Liver (tissue), 8 donors: ENCODE measurements at regions not wholly inside any gene's neighbourhood (a gene's known extent, or its start where the extent isn't known, plus 50 kb on each side); places are given as distances from the start of the nearest gene placed in this dataset.

Experiments used
- DNase-seq: peaks from one replicate; pipeline ENCODE4 v3.0.0-alpha.2; 2017; ENCODE audit warnings: low spot score
- H3K27ac ChIP-seq, 2 donors: one replicate each; pipeline ENCODE4 v1.7.0; 2013; ENCODE audit warnings: inconsistent platforms in 2 of 2, low read length in 2 of 2, control low read depth in 1 of 2, low read depth in 1 of 2, mild to moderate bottlenecking in 1 of 2
- H3K27me3 ChIP-seq, 4 donors: one replicate each; pipeline versions ENCODE4 v1.6.1 to v1.7.0; 2013; ENCODE audit warnings: low read length in 3 of 4, inconsistent platforms in 1 of 4, mild to moderate bottlenecking in 1 of 4, moderate library complexity in 1 of 4; ENCODE audit not compliant: control insufficient read depth in 4 of 4, insufficient read depth in 4 of 4
- H3K36me3 ChIP-seq, 4 donors: one replicate each; pipeline versions ENCODE4 v1.6.1 to v1.7.0; 2013; ENCODE audit warnings: low read length in 3 of 4, mild to moderate bottlenecking in 3 of 4, low read depth in 1 of 4, moderate library complexity in 1 of 4; ENCODE audit not compliant: control insufficient read depth in 4 of 4, insufficient read depth in 3 of 4
- H3K4me1 ChIP-seq, 4 donors: one replicate each; pipeline versions ENCODE4 v1.6.1 to v1.7.0; 2013; ENCODE audit warnings: low read length in 3 of 4, mild to moderate bottlenecking in 3 of 4, moderate library complexity in 1 of 4; ENCODE audit not compliant: control insufficient read depth in 4 of 4, insufficient read depth in 4 of 4
- H3K4me3 ChIP-seq, 3 donors: one replicate each; pipeline versions ENCODE4 v1.6.1 to v1.7.0; 2013; ENCODE audit warnings: low read length in 3 of 3, control low read depth in 1 of 3, low read depth in 1 of 3, mild to moderate bottlenecking in 1 of 3
- H3K9ac ChIP-seq, 2 donors: one replicate each; pipeline ENCODE4 v1.7.0; 2013; ENCODE audit warnings: low read length in 2 of 2, mild to moderate bottlenecking in 2 of 2, moderate library complexity in 2 of 2, control low read depth in 1 of 2, low read depth in 1 of 2
- H3K9me3 ChIP-seq, 4 donors: one replicate each; pipeline versions ENCODE4 v1.6.1 to v1.7.0; 2013; ENCODE audit warnings: low read length in 3 of 4; ENCODE audit not compliant: control insufficient read depth in 4 of 4
- ATF3 ChIP-seq: IDR thresholded peaks from 2 replicates; pipeline ENCODE4 v1.6.1; 2016; ENCODE audit warnings: antibody characterized with exemption
- CTCF ChIP-seq: fragments of 150-350 bp; IDR thresholded peaks from 2 replicates; pipeline ENCODE4 v1.5.1; 2017; ENCODE audit warnings: improper control_type of control experiment, low read depth, low read length; ENCODE audit not compliant: missing input control
- FOXA1 ChIP-seq: IDR thresholded peaks from 2 replicates; pipeline ENCODE4 v1.6.1; 2016; ENCODE audit warnings: antibody characterized with exemption
- FOXA2 ChIP-seq: IDR thresholded peaks from 2 replicates; pipeline ENCODE4 v1.6.1; 2016; ENCODE audit warnings: antibody characterized with exemption
- GABPA ChIP-seq, 2 donors: IDR thresholded peaks in 1 of 2; conservative IDR thresholded peaks in 1 of 2; 2 replicates each; pipeline ENCODE4 v1.6.1; 2016; ENCODE audit warnings: antibody characterized with exemption in 2 of 2, mild to moderate bottlenecking in 1 of 2, moderate library complexity in 1 of 2
- HNF4A ChIP-seq, 2 donors: conservative IDR thresholded peaks; 2 replicates each; pipeline ENCODE4 v1.6.1; 2016; ENCODE audit warnings: antibody characterized with exemption in 2 of 2, mild to moderate bottlenecking in 2 of 2
- HNF4G ChIP-seq: IDR thresholded peaks from 2 replicates; pipeline ENCODE4 v1.6.1; 2016; ENCODE audit warnings: antibody characterized with exemption
- JUND ChIP-seq, 2 donors: IDR thresholded peaks; 2 replicates each; pipeline ENCODE4 v1.6.1; 2016; ENCODE audit warnings: antibody characterized with exemption in 2 of 2
- MAX ChIP-seq: IDR thresholded peaks from 2 replicates; pipeline ENCODE4 v1.6.1; 2016; ENCODE audit warnings: antibody characterized with exemption
- NR2F2 ChIP-seq: IDR thresholded peaks from 2 replicates; pipeline ENCODE4 v1.6.1; 2016; ENCODE audit warnings: antibody characterized with exemption
- RAD21 ChIP-seq, 2 donors: IDR thresholded peaks; 2 replicates each; pipeline ENCODE4 v1.6.1; 2016; ENCODE audit warnings: antibody characterized with exemption in 2 of 2, mild to moderate bottlenecking in 2 of 2
- REST ChIP-seq: IDR thresholded peaks from 2 replicates; pipeline ENCODE4 v1.6.1; 2016; ENCODE audit warnings: antibody characterized with exemption, mild to moderate bottlenecking
- RXRA ChIP-seq, 2 donors: IDR thresholded peaks; 2 replicates each; pipeline ENCODE4 v1.6.1; 2017 to 2018; ENCODE audit warnings: antibody characterized with exemption in 2 of 2, mild to moderate bottlenecking in 1 of 2
- SP1 ChIP-seq: IDR thresholded peaks from 2 replicates; pipeline ENCODE4 v1.6.1; 2018; ENCODE audit warnings: antibody characterized with exemption, mild to moderate bottlenecking
- TAF1 ChIP-seq: conservative IDR thresholded peaks from 2 replicates; pipeline ENCODE4 v1.6.1; 2016; ENCODE audit warnings: antibody characterized with exemption, mild to moderate bottlenecking
- WGBS: extraction: QIAGEN DNeasy Blood & Tissue Kit; methylation state at CpG from one replicate; pipeline ENCODE4 v1.1.7; 2013; 5-methylcytosine and 5-hydroxymethylcytosine counted together
- donor health status: healthy.
- donor health status: healthy.
- donor health status: healthy.
- donor health status: healthy.
- donor health status: healthy.

GRCh38 chr4:176601124-176601523 is 191.6 kb downstream of the VEGFC start:
- Histone ChIP-seq H3K4me3 (no peak overlapping the region), H3K9ac (no peak overlapping the region), H3K4me1 (no peaks in the 10 kb centered on the region), H3K36me3 (no peaks in the 10 kb centered on the region), H3K27ac (no peak overlapping the region), H3K9me3 (peaks cover 0 to 8% (median 3%) of the 10 kb centered on the region in 4 donors), H3K27me3 (peaks cover 0 to 3% (median 0%) of the 10 kb centered on the region in 4 donors)
- WGBS: 89% methylated on average over 9 of the region's 9 CpGs
- DNase-seq: no peak
- TF ChIP-seq ATF3 (no peak), JUND (IDR thresholded peaks at IDR 0.05) (no peak)

- no peaks in the 10 kb centered on the region for H3K4me1 ChIP-seq
- no peak overlapping the region for H3K9ac ChIP-seq
- H3K4me3 ChIP-seq: no peak overlapping the region
- no peaks in the 10 kb centered on the region for H3K36me3 ChIP-seq
- no peak for DNase-seq
- H3K27ac ChIP-seq: no peak overlapping the region
- no peaks in the 10 kb centered on the region for H3K27me3 ChIP-seq
- WGBS: 82% methylated on average over 11 of the region's 11 CpGs
- H3K9me3 ChIP-seq: no peaks in the 10 kb centered on the region
- no peak for TF ChIP-seq JUND (IDR thresholded peaks at IDR 0.05)
- TF ChIP-seq RAD21 (IDR thresholded peaks at IDR 0.05): no peak
- no peak for TF ChIP-seq SP1
- no peak for TF ChIP-seq NR2F2
- TF ChIP-seq FOXA2: no peak
- no peak for TF ChIP-seq TAF1
- no peak for TF ChIP-seq ATF3
- TF ChIP-seq CTCF: no peak
- TF ChIP-seq REST: no peak
- no peak for TF ChIP-seq RXRA (IDR thresholded peaks at IDR 0.05)
- no peak for TF ChIP-seq HNF4A (conservative IDR thresholded peaks at IDR 0.05)
- TF ChIP-seq FOXA1: no peak
- no peak for TF ChIP-seq GABPA (IDR thresholded peaks at IDR 0.05 in 1 of 2, conservative IDR thresholded peaks at IDR 0.05 in 1 of 2)
- TF ChIP-seq HNF4G: no peak
- no peak for TF ChIP-seq MAX
Measured at GRCh38 chr4:176607807-176608206, 184.9 kb downstream of the VEGFC start.
